ENCODE measurements at regions not wholly inside any gene's neighbourhood (a gene's known extent, or its start where the extent isn't known, plus 50 kb on each side); places are given as distances from the start of the nearest gene placed in this dataset.
"Not testable (repeated sequence)": the region's sequence is repeated elsewhere in the genome, so short reads cannot be mapped to it uniquely, and the experiment has no call there.

- TF ChIP-seq CTCF (IDR thresholded peaks at IDR 0.05) = no peak
- TF ChIP-seq ZFX (IDR thresholded peaks at IDR 0.05; ENCODE audit: borderline replicate concordance) = no peak
- H3K27ac ChIP-seq = no peak overlapping the region
Measured at GRCh38 chr1:194366705-194367104, 1180.3 kb upstream of the B3GALT2 start.

- no peak overlapping the region for H3K27ac ChIP-seq
- no peak for TF ChIP-seq ZFX (IDR thresholded peaks at IDR 0.05; ENCODE audit: borderline replicate concordance)
- TF ChIP-seq CTCF (IDR thresholded peaks at IDR 0.05) = no peak
Measured at GRCh38 chr1:194362327-194362726, 1175.9 kb upstream of the B3GALT2 start.

GRCh38 chr1:194361374-194362131 lies 1175.1 kb upstream of the B3GALT2 start:
- H3K27ac ChIP-seq = no peak overlapping the region
- TF ChIP-seq ZFX (IDR thresholded peaks at IDR 0.05; ENCODE audit: borderline replicate concordance) (no peak), CTCF (IDR thresholded peaks at IDR 0.05) (no peak)

GRCh38 chr1:194358208-194358581 lies 1171.8 kb upstream of the B3GALT2 start:
- TF ChIP-seq ZFX (IDR thresholded peaks at IDR 0.05; ENCODE audit: borderline replicate concordance) (no peak), CTCF (IDR thresholded peaks at IDR 0.05) (no peak)
- no peak overlapping the region for H3K27ac ChIP-seq

- H3K27ac ChIP-seq = not testable (repeated sequence)
Measured at GRCh38 chr1:194357573-194358207, 1171.3 kb upstream of the B3GALT2 start.

- TF ChIP-seq ZFX (IDR thresholded peaks at IDR 0.05; ENCODE audit: borderline replicate concordance) = no peak
- no peak for TF ChIP-seq CTCF (IDR thresholded peaks at IDR 0.05)
- H3K27ac ChIP-seq = no peak overlapping the region
Measured at GRCh38 chr1:194355488-194356106, 1169.2 kb upstream of the B3GALT2 start.

- no peak overlapping the region for H3K27ac ChIP-seq
- TF ChIP-seq ZFX (IDR thresholded peaks at IDR 0.05; ENCODE audit: borderline replicate concordance) (no peak), CTCF (IDR thresholded peaks at IDR 0.05) (no peak)
Measured at GRCh38 chr1:194353121-194353520, 1166.7 kb upstream of the B3GALT2 start.

All from 22Rv1 (cell line).